RWPE2 (cell line): ENCODE measurements at regions not wholly inside any gene's neighbourhood (a gene's known extent, or its start where the extent isn't known, plus 50 kb on each side); places are given as distances from the start of the nearest gene placed in this dataset.
"Not testable (repeated sequence)": the region's sequence is repeated elsewhere in the genome, so short reads cannot be mapped to it uniquely, and the experiment has no call there.

ENCODE experiments used
- ATAC-seq: fragments of 200-7000 bp; cut with Tn5 transposase; 3 replicates; pipeline ENCODE4 v1.9.1; 2021; ENCODE audit warnings: low read depth
- DNase-seq: peaks from one replicate; pipeline ENCODE4 v3.0.0-alpha.2; 2020; ENCODE audit warnings: low spot score
- H3K27ac ChIP-seq: fragments of 450-650 bp; 2 replicates; pipeline ENCODE4 v1.5.1; 2017; ENCODE audit warnings: mild to moderate bottlenecking; ENCODE audit not compliant: poor library complexity, severe bottlenecking
- H3K27me3 ChIP-seq: fragments of 250-450 bp; sonication (Bioruptor Pico); 2 replicates; pipeline ENCODE4 v1.5.1; 2021; ENCODE audit warnings: mild to moderate bottlenecking, moderate library complexity; ENCODE audit not compliant: insufficient read depth, poor library complexity, severe bottlenecking
- H3K36me3 ChIP-seq: fragments of 250-450 bp; sonication (Bioruptor Pico); 2 replicates; pipeline ENCODE4 v1.5.1; 2020; ENCODE audit warnings: low read depth, mild to moderate bottlenecking, moderate library complexity
- H3K4me1 ChIP-seq: fragments of 250-450 bp; sonication (Bioruptor Pico); 2 replicates; pipeline ENCODE4 v1.5.1; 2021; ENCODE audit warnings: mild to moderate bottlenecking, moderate library complexity; ENCODE audit not compliant: insufficient read depth, poor library complexity, severe bottlenecking
- H3K4me3 ChIP-seq: fragments of 250-450 bp; sonication (Bioruptor Pico); 2 replicates; pipeline ENCODE4 v1.5.1; 2021; ENCODE audit warnings: mild to moderate bottlenecking, moderate library complexity; ENCODE audit not compliant: severe bottlenecking
- H3K9me3 ChIP-seq: fragments of 250-450 bp; sonication (Bioruptor Pico); 2 replicates; pipeline ENCODE4 v1.5.1; 2021; ENCODE audit warnings: mild to moderate bottlenecking, moderate library complexity; ENCODE audit not compliant: severe bottlenecking

GRCh38 chr2:110315054-110315820, 102.9 kb upstream of the MTLN start:
- not testable (repeated sequence) for H3K36me3 ChIP-seq, ATAC-seq, H3K4me1 ChIP-seq, H3K27ac ChIP-seq, H3K4me3 ChIP-seq, H3K9me3 ChIP-seq, DNase-seq, H3K27me3 ChIP-seq

GRCh38 chr2:110314472-110314871, 102.1 kb upstream of the MTLN start:
- ATAC-seq, H3K36me3 ChIP-seq, H3K27ac ChIP-seq, H3K4me1 ChIP-seq, H3K9me3 ChIP-seq, H3K4me3 ChIP-seq, DNase-seq, H3K27me3 ChIP-seq: not testable (repeated sequence)

- not testable (repeated sequence) for ATAC-seq, H3K9me3 ChIP-seq, H3K4me3 ChIP-seq, H3K36me3 ChIP-seq, H3K27me3 ChIP-seq, DNase-seq, H3K4me1 ChIP-seq, H3K27ac ChIP-seq
Measured at GRCh38 chr2:110313032-110313431, 100.7 kb upstream of the MTLN start.

- H3K4me3 ChIP-seq, H3K27me3 ChIP-seq, H3K27ac ChIP-seq, H3K9me3 ChIP-seq, H3K36me3 ChIP-seq, ATAC-seq, DNase-seq, H3K4me1 ChIP-seq: not testable (repeated sequence)
Measured at GRCh38 chr2:110311713-110312444, 99.5 kb upstream of the MTLN start.

- H3K9me3 ChIP-seq, H3K36me3 ChIP-seq, H3K27me3 ChIP-seq, H3K4me3 ChIP-seq, H3K4me1 ChIP-seq, DNase-seq, H3K27ac ChIP-seq, ATAC-seq: not testable (repeated sequence)
Measured at GRCh38 chr2:110310988-110311475, 98.7 kb upstream of the MTLN start.

GRCh38 chr2:110308728-110309127, 96.4 kb upstream of the MTLN start:
- not testable (repeated sequence) for ATAC-seq

GRCh38 chr2:110292807-110293206, 80.5 kb upstream of the MTLN start:
- H3K9me3 ChIP-seq, H3K4me3 ChIP-seq, ATAC-seq, H3K36me3 ChIP-seq, H3K27ac ChIP-seq, H3K27me3 ChIP-seq, H3K4me1 ChIP-seq, DNase-seq: not testable (repeated sequence)

More at GRCh38 chr2:110308728-110309127, 96.4 kb upstream of the MTLN start:
- H3K36me3 ChIP-seq, H3K9me3 ChIP-seq, H3K27ac ChIP-seq, DNase-seq, H3K4me1 ChIP-seq, H3K27me3 ChIP-seq, H3K4me3 ChIP-seq: not testable (repeated sequence)

- H3K36me3 ChIP-seq, H3K9me3 ChIP-seq, DNase-seq, ATAC-seq, H3K4me3 ChIP-seq, H3K4me1 ChIP-seq, H3K27ac ChIP-seq, H3K27me3 ChIP-seq: not testable (repeated sequence)
Measured at GRCh38 chr2:110291909-110292579, 79.7 kb upstream of the MTLN start.

GRCh38 chr2:110287817-110288216, 75.5 kb upstream of the MTLN start:
- H3K4me3 ChIP-seq, H3K4me1 ChIP-seq, H3K9me3 ChIP-seq, H3K36me3 ChIP-seq, DNase-seq, ATAC-seq, H3K27ac ChIP-seq, H3K27me3 ChIP-seq: not testable (repeated sequence)

GRCh38 chr2:110287253-110287652, 74.9 kb upstream of the MTLN start:
- not testable (repeated sequence) for H3K27me3 ChIP-seq, H3K36me3 ChIP-seq, H3K9me3 ChIP-seq, ATAC-seq, H3K27ac ChIP-seq, H3K4me3 ChIP-seq, DNase-seq, H3K4me1 ChIP-seq

GRCh38 chr2:110285002-110285401, 72.7 kb upstream of the MTLN start:
- not testable (repeated sequence) for H3K4me1 ChIP-seq, ATAC-seq, H3K27ac ChIP-seq, H3K27me3 ChIP-seq, H3K36me3 ChIP-seq, DNase-seq, H3K4me3 ChIP-seq, H3K9me3 ChIP-seq
